ENCODE measurements at regions not wholly inside any gene's neighbourhood (a gene's known extent, or its start where the extent isn't known, plus 50 kb on each side); places are given as distances from the start of the nearest gene placed in this dataset.

GRCh38 chr11:134759855-134760254 lies 347.8 kb upstream of the B3GAT1 start:
- no peak for DNase-seq

GRCh38 chr11:134759274-134759673 lies 347.2 kb upstream of the B3GAT1 start:
- DNase-seq: no peak

GRCh38 chr11:134758342-134758931 lies 346.4 kb upstream of the B3GAT1 start:
- DNase-seq: no peak

- DNase-seq: no peak
Observed at GRCh38 chr11:134757633-134758032, 345.6 kb upstream of the B3GAT1 start.

GRCh38 chr11:134756811-134757540 lies 344.9 kb upstream of the B3GAT1 start:
- no peak for DNase-seq

GRCh38 chr11:134755535-134755934 lies 343.5 kb upstream of the B3GAT1 start:
- DNase-seq: no peak

GRCh38 chr11:134754521-134755198 lies 342.6 kb upstream of the B3GAT1 start:
- DNase-seq: no peak

- no peak for DNase-seq
Observed at GRCh38 chr11:134753771-134754520, 341.9 kb upstream of the B3GAT1 start.

- DNase-seq: no peak
Observed at GRCh38 chr11:134752964-134753770, 341.1 kb upstream of the B3GAT1 start.

GRCh38 chr11:134752526-134752925 lies 340.5 kb upstream of the B3GAT1 start:
- no peak for DNase-seq

- no peak for DNase-seq
Observed at GRCh38 chr11:134751766-134752165, 339.7 kb upstream of the B3GAT1 start.

GRCh38 chr11:134751031-134751585 lies 339.1 kb upstream of the B3GAT1 start:
- no peak for DNase-seq

- no peak for DNase-seq
Observed at GRCh38 chr11:134750619-134751018, 338.6 kb upstream of the B3GAT1 start.

GRCh38 chr11:134749040-134749839 lies 337.2 kb upstream of the B3GAT1 start:
- DNase-seq: no peak

- DNase-seq: no peak
Observed at GRCh38 chr11:134746609-134747008, 334.6 kb upstream of the B3GAT1 start.

GRCh38 chr11:134745456-134745855 lies 333.4 kb upstream of the B3GAT1 start:
- no peak for DNase-seq

GRCh38 chr11:134743820-134744195 lies 331.8 kb upstream of the B3GAT1 start:
- no peak for DNase-seq

GRCh38 chr11:134742956-134743819 lies 331.1 kb upstream of the B3GAT1 start:
- DNase-seq: no peak

- no peak for DNase-seq
Observed at GRCh38 chr11:134742224-134742612, 330.2 kb upstream of the B3GAT1 start.

All from CD4-positive, alpha-beta T cell treated with Interleukin-17A for 4 hours (primary cell).